ENCODE measurements at regions not wholly inside any gene's neighbourhood (a gene's known extent, or its start where the extent isn't known, plus 50 kb on each side); places are given as distances from the start of the nearest gene placed in this dataset.

GRCh38 chr7:142353147-142354060, 95.5 kb upstream of the PRSS58 start:
- no peak for DNase-seq

GRCh38 chr7:142352543-142352942, 94.7 kb upstream of the PRSS58 start:
- no peak for DNase-seq

- DNase-seq = no peak
Measured at GRCh38 chr7:142351145-142351544, 93.3 kb upstream of the PRSS58 start.

GRCh38 chr7:142349670-142350405, 92.0 kb upstream of the PRSS58 start:
- no peak for DNase-seq

- no peak for DNase-seq
Measured at GRCh38 chr7:142348921-142349405, 91.1 kb upstream of the PRSS58 start.

GRCh38 chr7:142348100-142348499, 90.2 kb upstream of the PRSS58 start:
- no peak for DNase-seq

- DNase-seq = no peak
Measured at GRCh38 chr7:142347091-142347490, 89.2 kb upstream of the PRSS58 start.

GRCh38 chr7:142345811-142346210, 88.0 kb upstream of the PRSS58 start:
- DNase-seq = no peak

GRCh38 chr7:142338633-142339501, 81.0 kb upstream of the PRSS58 start:
- peak; percentile 67 for DNase-seq

- no peak for DNase-seq
Measured at GRCh38 chr7:142337054-142338001, 79.5 kb upstream of the PRSS58 start.

- no peak for DNase-seq
Measured at GRCh38 chr7:142334806-142335205, 76.9 kb upstream of the PRSS58 start.

GRCh38 chr7:142334236-142334635, 76.4 kb upstream of the PRSS58 start:
- DNase-seq = no peak

- DNase-seq = no peak
Measured at GRCh38 chr7:142332421-142332820, 74.6 kb upstream of the PRSS58 start.

GRCh38 chr7:142331941-142332340, 74.1 kb upstream of the PRSS58 start:
- DNase-seq = no peak

- no peak for DNase-seq
Measured at GRCh38 chr7:142329062-142329790, 71.4 kb upstream of the PRSS58 start.

GRCh38 chr7:142328551-142328950, 70.7 kb upstream of the PRSS58 start:
- DNase-seq = no peak

- no peak for DNase-seq
Measured at GRCh38 chr7:142327628-142328405, 70.0 kb upstream of the PRSS58 start.

- peak; percentile 28 for DNase-seq
Measured at GRCh38 chr7:142323706-142324105, 65.8 kb upstream of the PRSS58 start.

GRCh38 chr7:142321391-142321790, 63.5 kb upstream of the PRSS58 start:
- DNase-seq = no peak

GRCh38 chr7:142320883-142321282, 63.0 kb upstream of the PRSS58 start:
- no peak for DNase-seq

All from NCI-H2029 (cell line).